H1 (cell line): ENCODE measurements at regions not wholly inside any gene's neighbourhood (a gene's known extent, or its start where the extent isn't known, plus 50 kb on each side); places are given as distances from the start of the nearest gene placed in this dataset.

Experiments used
- RNF2 ChIP-seq: fragments of 200-900, 300-1000 bp; sonication (generic); IDR thresholded peaks from 2 replicates; pipeline ENCODE4 v1.7.1; 2016; ENCODE audit warnings: borderline replicate concordance, low read depth, mild to moderate bottlenecking, antibody characterized with exemption, low read length; ENCODE audit not compliant: poor library complexity, severe bottlenecking; ENCODE audit errors: missing control alignments
- SIRT6 ChIP-seq: IDR thresholded peaks from one replicate; pipeline ENCODE4 v1.7.1; 2012; ENCODE audit warnings: low read length, inconsistent platforms
- USF2 ChIP-seq: IDR thresholded peaks from 2 replicates; pipeline ENCODE4 v1.6.1; 2011; ENCODE audit warnings: low read length, improper control_type of control experiment
- ZNF274 ChIP-seq: IDR thresholded peaks from 2 replicates; pipeline ENCODE4 v1.7.0; 2012; ENCODE audit warnings: low read length, borderline replicate concordance; ENCODE audit errors: extremely low read depth
- TF ChIP-seq, protein P1 (sequence below): fragments of 300-600 bp; sonication (generic); IDR thresholded peaks from 2 replicates; pipeline ENCODE4 v1.7.1; 2012; ENCODE audit warnings: low read length, moderate library complexity, mild to moderate bottlenecking, inconsistent platforms; ENCODE audit not compliant: insufficient replicate concordance

DNA sequence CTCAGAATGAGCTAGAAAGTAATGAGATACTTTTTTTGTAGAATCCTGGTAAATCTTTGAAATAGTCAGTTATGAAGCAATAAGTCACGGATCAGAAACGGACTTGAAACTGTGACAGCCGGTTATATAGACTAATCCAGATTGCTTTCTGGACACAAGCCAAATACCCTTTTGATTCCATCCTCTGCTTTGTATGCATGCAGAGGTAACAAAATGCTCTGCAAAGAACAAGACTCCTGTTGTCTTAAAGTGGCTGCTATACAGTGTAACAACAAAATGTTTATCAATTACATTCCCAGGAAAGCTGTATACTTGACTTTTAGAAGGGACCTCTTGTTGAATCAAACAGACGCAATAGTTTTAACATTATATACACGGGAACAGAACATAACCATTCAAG lies 66.5 kb upstream of the STARD13 start (continued):
- TF ChIP-seq USF2, result no peak
- TF ChIP-seq ZNF274, result no peak
- TF ChIP-seq, protein P1, sequence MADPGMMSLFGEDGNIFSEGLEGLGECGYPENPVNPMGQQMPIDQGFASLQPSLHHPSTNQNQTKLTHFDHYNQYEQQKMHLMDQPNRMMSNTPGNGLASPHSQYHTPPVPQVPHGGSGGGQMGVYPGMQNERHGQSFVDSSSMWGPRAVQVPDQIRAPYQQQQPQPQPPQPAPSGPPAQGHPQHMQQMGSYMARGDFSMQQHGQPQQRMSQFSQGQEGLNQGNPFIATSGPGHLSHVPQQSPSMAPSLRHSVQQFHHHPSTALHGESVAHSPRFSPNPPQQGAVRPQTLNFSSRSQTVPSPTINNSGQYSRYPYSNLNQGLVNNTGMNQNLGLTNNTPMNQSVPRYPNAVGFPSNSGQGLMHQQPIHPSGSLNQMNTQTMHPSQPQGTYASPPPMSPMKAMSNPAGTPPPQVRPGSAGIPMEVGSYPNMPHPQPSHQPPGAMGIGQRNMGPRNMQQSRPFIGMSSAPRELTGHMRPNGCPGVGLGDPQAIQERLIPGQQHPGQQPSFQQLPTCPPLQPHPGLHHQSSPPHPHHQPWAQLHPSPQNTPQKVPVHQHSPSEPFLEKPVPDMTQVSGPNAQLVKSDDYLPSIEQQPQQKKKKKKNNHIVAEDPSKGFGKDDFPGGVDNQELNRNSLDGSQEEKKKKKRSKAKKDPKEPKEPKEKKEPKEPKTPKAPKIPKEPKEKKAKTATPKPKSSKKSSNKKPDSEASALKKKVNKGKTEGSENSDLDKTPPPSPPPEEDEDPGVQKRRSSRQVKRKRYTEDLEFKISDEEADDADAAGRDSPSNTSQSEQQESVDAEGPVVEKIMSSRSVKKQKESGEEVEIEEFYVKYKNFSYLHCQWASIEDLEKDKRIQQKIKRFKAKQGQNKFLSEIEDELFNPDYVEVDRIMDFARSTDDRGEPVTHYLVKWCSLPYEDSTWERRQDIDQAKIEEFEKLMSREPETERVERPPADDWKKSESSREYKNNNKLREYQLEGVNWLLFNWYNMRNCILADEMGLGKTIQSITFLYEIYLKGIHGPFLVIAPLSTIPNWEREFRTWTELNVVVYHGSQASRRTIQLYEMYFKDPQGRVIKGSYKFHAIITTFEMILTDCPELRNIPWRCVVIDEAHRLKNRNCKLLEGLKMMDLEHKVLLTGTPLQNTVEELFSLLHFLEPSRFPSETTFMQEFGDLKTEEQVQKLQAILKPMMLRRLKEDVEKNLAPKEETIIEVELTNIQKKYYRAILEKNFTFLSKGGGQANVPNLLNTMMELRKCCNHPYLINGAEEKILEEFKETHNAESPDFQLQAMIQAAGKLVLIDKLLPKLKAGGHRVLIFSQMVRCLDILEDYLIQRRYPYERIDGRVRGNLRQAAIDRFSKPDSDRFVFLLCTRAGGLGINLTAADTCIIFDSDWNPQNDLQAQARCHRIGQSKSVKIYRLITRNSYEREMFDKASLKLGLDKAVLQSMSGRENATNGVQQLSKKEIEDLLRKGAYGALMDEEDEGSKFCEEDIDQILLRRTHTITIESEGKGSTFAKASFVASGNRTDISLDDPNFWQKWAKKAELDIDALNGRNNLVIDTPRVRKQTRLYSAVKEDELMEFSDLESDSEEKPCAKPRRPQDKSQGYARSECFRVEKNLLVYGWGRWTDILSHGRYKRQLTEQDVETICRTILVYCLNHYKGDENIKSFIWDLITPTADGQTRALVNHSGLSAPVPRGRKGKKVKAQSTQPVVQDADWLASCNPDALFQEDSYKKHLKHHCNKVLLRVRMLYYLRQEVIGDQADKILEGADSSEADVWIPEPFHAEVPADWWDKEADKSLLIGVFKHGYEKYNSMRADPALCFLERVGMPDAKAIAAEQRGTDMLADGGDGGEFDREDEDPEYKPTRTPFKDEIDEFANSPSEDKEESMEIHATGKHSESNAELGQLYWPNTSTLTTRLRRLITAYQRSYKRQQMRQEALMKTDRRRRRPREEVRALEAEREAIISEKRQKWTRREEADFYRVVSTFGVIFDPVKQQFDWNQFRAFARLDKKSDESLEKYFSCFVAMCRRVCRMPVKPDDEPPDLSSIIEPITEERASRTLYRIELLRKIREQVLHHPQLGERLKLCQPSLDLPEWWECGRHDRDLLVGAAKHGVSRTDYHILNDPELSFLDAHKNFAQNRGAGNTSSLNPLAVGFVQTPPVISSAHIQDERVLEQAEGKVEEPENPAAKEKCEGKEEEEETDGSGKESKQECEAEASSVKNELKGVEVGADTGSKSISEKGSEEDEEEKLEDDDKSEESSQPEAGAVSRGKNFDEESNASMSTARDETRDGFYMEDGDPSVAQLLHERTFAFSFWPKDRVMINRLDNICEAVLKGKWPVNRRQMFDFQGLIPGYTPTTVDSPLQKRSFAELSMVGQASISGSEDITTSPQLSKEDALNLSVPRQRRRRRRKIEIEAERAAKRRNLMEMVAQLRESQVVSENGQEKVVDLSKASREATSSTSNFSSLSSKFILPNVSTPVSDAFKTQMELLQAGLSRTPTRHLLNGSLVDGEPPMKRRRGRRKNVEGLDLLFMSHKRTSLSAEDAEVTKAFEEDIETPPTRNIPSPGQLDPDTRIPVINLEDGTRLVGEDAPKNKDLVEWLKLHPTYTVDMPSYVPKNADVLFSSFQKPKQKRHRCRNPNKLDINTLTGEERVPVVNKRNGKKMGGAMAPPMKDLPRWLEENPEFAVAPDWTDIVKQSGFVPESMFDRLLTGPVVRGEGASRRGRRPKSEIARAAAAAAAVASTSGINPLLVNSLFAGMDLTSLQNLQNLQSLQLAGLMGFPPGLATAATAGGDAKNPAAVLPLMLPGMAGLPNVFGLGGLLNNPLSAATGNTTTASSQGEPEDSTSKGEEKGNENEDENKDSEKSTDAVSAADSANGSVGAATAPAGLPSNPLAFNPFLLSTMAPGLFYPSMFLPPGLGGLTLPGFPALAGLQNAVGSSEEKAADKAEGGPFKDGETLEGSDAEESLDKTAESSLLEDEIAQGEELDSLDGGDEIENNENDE, result no peak
- no peak for TF ChIP-seq SIRT6
- TF ChIP-seq RNF2, result no peak
- TF ChIP-seq, all 59 proteins: peak for 0
